Activated T-cell treated with anti-CD3 and anti-CD28 coated beads, Interleukin-2, amount 50 U/mL, for 1 hour (primary cell): ENCODE measurements at regions not wholly inside any gene's neighbourhood (a gene's known extent, or its start where the extent isn't known, plus 50 kb on each side); places are given as distances from the start of the nearest gene placed in this dataset.

Experiments
- DNase-seq: peaks from one replicate; pipeline ENCODE4 v3.0.0-alpha.2; 2020

DNA sequence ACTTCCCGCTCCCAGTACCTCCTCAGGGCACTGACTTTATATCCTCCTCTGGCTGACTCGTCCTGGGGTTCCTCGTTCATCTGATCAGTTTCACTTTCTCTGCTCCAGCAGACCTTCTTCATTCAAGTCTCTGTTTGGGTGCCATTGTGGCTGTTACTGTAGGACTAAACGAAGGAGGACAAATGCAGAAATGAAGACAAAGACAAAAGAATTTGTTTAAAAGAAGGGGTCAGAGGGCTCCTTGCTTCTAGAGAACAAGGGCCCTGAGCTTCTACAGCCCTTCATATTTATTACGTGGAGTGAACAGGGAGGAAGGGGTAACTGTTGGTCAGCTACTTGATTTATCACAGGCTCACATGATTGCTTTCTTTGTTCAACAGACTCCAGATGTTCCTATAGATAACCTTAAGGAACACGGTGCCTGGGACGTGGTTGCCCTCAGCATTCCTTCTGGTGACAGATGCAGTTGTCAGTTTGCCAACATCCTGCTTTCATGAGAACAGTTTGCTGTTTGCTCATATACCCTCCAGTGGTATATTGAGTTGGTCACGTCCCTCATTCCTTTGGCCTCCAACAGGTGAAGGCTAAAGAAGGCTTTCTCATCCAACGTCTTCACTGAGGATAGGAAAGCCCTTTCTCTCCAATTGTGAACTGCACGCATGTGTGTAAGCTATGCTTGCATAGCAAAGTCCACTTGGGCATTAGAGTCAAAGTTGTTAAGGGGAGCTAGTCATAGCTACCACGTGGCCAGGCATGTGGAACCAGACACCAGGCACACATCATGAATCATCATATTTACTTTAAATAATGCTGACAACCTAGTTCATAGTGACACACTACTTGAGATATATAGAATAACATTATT is 69.1 kb upstream of the BTN3A2 start:
- no peak for DNase-seq

DNA sequence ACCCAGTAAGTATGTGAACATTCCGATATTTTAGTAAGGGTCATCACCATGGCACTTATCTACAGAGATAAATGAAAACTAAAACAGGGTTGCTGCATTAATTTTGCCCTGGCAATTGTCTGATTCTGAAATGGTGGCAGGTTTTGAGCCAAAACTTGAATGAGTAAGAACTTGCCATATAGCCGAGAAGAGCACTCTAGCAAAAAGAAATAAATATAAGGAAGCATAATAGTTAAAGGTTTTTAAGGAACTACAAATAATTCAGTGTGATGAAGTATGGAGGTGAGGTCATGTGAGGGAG is 68.5 kb upstream of the BTN3A2 start:
- no peak for DNase-seq

DNA sequence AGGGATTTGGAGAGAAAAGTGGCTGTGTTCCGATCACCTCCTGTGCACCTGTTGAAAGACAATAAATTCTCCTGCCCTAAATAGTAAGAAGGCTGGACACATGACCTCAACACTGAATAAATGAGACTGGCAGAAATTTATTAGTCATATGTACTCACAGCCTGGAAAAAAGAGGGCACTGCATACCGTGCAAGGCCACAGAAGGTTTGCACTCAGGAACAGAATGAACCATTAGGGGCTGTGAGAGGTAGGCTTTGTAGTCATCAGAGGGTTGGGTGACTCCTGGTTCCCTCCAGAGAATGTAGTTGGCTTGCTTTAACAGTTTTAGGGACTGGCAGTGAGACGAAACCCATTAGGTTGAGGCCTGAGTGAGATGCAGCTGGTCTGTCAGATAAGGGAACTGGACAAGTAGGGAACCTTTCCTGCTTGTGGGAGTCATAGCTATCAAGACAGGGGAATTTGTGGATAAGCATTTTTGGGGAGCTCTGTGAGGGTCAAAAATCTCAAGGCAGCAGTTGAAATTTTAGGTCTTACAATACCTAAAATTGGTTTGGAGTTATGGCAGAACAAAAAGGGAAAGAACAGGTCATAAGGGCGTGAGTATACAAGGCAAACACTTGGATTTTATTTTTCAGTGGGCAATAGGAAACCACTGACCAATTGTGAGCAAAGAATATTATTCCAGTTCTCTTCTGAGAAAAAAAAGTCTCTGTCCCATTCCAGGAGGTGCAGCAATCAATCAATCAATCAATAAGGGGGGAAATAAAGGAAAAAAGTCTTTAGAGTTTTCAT is 67.9 kb upstream of the BTN3A2 start:
- DNase-seq, result no peak

DNA sequence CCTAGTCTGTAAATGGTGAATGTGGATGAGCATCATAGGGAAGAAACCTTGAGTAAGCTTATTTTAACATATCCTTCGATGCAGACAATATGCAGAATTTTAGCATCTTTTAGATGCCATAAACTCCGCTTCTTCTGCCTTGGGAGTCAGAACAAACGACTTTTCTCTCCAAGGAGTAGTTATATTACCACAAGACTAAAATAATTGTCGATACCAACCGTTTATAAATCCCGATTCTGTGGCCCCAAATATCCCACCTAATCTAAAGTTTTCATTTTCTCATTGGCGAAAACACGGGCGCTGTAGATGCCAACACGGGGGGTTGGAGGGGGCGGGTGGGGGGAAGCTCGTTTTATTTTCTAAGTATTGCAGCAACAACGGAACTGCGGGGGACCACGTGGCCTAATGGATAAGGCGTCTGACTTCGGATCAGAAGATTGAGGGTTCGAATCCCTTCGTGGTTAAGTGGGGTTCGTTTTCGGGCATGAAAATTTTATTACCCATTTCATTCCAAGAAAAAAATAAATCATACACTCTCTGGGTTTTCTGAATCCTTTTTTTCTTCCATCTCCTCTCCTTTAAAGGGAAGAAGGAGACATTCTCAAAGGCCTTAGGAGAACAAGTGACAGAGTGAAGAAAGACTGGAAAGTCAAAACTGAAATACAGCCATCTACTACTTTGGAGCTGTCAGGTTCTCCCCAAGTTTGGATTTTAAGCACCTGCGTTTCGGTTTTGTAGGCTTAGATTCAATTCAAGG is 65.5 kb upstream of the BTN3A2 start:
- no peak for DNase-seq

DNA sequence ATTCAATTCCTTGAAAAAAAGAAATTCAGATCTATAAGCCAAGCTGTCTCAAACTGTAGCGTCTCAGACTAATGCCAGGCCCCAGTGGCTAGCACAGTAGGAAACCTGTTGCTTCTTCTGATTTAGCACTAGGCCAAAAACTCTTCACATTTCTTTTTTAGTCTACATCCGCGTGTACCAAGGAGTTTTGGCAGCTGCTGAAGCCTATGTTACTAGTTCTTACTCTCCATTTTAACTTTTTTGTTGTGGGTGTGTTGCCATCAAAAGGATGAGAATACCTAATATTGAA is 65.0 kb upstream of the BTN3A2 start:
- no peak for DNase-seq

DNA sequence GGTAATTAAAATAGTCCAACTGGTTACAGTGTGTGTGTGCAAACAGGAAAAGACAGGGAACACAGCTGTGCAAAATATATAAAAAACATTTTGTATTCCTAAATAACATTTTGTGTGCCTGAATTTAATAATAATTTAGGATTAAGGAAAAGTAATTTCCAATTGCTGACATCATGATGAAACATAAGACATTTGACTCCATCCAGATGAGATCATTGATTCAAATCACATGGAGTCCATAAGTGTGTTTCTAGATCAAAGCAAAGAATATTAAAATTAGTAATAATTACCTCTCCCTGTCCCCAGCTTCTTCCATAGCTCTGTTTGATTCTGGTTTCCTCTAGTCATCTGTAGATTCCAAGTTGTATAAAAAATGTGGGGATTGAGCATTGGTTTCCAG is 64.6 kb upstream of the BTN3A2 start:
- DNase-seq, result no peak

DNA sequence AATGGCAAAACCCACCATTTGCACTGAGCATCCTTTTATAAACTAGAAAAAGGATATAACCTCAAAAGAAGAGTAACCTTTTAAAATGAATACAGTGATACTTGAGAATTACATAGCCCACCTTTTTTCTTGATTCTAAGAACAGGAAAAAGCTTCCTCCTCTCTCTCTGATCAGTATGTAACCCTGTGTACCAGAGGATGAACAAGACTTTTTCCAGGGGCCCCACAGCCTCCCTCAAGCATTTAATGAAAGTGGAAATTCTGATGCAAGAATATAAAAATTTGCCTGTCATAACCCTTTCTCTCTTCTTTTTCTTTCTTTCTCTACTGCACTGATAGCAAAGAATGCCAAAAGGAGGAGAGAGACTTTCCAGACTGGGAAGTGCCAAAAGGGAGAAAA is 64.2 kb upstream of the BTN3A2 start:
- no peak for DNase-seq

DNA sequence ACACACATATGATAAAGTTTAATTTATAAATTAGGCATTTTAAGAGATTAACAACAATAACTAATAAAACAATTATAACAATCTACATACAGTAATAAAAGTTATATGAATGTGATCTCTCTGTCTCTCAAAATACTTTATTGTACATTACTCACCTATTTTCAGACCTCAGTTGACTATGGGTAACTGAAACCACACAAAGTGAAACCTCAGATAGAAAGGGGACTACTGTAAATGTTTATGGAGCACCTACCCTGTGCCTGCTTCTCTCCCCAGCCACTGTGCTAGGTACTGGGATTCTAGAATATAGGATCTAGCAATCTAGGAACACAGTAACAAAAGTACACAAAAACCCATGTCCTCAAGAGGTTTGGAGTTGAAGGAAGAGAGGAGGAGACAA is 63.4 kb upstream of the BTN3A2 start:
- DNase-seq, result no peak

DNA sequence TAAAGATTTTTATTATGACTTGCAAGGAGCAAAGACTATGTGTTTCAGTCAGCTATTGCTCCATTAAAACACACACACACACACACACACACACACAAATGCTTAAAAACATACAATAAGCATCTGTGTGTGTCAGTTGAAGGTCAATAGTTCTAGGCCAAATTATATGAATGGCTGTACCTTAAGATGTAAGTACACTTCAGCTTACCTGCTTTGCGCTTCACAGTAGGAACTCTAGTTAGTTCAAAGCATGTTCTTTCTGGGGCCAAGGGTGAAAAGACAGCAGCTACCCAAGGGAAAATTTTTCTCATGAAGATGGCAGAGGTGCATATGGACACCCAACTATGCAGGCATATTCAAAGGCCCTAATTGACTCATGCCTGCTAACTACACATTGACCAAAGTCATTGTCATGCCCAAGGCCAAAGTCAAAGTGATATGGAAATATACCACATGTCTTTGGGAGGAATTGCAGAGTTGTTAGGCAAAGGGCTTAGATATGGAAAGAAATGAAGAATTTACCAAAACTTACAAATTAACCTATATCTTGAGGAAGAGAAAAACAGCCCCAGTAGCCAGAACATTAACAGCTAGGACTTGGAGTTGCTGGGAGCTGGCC is 61.9 kb upstream of the BTN3A2 start:
- DNase-seq, result no peak

DNA sequence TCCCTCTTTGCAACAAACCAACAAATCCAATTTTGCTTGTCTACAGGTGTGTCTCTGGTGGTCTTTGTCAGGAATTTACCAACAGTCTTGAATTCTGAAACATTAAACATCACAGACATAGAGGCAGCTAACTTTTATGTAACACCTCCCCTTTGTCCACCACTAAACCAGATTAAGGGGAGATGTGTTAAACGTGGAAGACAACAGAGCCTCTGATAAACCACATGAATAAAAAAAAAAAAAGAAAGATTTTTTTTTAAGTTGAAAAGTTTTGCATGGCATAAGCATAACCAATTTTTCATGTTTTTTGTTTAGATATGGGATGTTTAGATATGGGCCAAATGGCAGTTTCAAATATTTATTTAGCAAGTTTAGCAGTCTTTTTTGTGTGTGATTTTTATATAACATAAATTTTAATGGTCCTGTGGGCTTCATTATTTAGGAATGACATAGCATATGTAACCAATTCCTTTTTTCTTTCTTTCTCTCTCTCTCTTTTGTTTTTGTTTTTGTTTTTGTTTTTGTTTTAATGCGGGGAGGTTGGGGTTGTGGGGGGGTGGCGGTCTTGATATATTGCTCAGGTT is 60.7 kb upstream of the BTN3A2 start:
- no peak for DNase-seq

DNA sequence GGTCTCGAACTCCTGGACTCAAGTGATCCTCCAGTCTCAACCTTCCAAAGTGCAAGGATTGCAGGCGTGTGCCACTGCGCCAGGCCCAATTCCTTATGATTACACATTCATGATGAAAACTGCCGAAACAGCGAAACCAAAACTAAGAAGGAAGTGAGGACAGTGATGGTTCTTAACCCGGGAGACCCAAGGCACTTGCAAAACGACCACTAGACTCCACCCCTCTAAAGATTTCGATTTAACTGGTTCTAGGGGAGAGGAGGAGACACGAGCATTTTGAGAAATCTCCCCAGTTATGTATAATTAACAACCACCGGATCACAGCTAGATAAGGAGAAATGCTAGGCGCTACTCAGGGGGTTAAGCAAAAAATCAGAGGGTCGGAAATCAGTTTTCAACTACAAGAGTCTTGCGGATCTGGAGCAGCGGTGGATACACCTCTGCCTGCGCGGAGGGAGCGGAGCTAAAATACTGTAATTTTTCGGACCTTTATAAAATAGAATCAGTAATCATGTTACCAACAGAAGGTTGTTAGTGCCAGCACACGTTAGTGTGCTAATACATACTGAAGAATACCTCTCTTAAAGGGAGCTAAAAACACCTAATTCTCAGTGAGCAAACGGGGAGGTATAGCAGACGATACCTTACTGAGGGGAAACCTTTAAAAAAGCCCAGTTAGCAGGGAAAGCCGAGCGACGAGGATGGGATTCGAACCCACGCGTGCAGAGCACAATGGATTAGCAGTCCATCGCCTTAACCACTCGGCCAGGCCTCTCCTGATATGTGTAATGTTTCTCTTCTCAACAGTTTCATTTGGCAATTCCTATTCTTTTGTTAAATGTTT is 60.0 kb upstream of the BTN3A2 start:
- DNase-seq, result peak; percentile 62

DNA sequence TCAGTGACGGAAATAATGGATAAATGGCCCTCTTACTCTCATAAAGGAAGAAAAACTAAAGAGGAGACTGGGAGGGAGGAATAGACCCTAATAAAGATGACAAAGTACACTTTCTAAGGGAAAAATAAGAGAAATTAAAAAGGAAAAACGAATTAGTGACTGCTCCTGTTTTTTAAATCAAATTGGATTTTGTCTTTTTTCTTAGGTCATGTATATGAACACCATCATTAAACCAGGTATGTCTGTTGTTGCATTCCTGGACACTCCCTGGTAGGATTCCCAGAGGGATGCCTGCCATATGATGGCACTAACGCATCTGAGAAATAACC is 59.4 kb upstream of the BTN3A2 start:
- DNase-seq, result no peak

DNA sequence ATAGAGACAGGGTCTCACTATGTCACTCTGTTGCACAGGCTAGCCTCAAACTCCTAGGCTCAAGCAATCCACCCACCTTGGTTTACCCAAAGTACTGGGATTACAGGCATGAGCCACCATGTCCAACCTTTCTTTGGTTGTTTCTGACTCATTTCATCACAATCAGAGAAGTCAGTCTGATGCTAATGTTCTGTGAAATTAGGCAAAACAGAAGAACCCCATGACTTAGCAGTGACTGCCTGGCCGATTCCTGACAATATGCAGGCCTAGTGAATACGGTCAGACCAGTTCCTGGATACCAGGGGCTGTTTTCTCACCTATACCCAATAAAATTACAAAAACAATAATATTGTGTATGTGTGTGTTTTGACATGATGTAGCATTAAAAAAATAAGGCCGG is 58.8 kb upstream of the BTN3A2 start:
- no peak for DNase-seq

DNA sequence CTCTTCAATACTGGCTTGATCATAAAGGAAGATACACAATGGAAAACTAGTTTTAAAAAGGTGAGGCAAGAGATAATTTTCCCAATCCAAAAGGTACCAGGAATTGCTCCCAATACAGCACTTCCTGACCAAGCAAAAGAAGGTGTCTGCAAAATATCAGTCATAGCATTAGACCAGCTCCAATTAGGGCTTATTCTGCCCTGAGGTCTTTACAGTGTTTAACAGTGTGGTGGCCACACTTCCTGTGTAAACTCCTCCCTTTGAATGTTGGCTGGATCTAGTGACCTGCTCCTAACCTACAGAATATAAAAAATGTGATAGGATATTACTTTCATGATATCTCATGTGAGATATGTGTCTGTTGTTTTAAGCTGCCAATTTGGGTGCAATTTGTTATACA is 57.1 kb upstream of the BTN3A2 start:
- no peak for DNase-seq

DNA sequence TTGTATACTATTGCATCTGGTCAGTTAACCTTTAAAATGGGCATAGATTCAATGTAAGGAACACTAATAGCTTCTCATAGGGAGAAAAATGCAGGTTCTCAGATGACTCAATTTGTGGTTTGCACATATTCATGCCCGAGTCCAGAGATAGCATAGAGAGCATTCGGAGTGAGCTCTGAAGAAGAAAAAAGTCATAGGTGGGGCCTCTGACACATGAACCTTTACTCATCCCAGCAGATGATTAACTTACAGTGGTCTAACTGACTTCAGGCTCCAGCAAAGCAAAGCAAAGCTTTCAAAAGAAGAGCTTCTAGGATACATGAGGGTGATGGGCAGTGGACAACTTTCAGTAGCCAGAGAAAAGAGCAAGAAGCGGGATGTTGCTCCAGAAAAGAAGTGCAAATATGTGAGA is 55.3 kb upstream of the BTN3A2 start:
- no peak for DNase-seq

DNA sequence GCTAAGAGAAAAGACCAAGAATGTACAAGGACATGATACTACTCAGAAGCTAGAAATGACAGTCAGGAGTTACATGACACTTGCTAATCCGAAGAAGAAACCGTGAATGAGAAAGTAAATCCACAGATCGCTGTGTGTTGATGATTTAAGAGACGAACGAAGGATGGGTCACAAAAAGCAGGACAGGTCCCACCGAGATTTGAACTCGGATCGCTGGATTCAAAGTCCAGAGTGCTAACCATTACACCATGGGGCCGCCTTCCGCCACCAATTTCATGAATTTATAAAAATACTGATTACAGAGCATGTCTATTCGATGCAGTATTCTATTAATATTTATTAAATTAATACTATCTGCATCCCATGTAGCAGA is 54.0 kb upstream of the BTN3A2 start:
- DNase-seq, result peak; percentile 26

DNA sequence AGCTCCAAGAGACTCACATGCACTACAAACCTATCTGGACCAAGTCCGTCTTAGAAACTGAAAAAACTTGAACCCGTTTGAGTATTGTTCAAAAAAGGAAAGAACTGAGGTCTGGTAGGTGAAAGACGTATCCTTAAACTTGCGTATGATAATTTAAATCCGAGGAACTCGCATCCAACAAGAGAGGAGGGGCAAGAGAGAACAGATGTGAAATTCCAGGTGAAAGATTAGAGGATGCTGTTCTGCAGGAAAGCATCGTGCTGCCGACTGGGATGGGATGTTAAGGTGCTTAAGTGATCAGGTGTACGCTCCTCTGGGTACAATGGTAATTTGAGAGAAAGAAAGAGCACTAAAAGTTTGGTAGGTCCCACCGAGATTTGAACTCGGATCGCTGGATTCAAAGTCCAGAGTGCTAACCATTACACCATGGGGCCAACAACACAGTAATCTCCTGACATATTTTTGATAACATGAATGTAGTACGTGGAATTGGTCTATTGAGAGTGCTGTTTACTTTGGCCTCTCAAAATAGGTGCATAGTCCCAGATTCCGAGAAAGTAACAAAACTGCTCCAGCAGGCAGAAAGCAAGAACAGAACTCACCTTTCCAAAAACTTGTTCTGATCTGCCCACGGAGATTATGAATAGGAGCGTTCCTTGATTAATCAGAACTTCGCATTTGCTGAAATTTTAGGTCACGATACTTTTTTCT is 53.5 kb upstream of the BTN3A2 start:
- DNase-seq, result peak; percentile 57

DNA sequence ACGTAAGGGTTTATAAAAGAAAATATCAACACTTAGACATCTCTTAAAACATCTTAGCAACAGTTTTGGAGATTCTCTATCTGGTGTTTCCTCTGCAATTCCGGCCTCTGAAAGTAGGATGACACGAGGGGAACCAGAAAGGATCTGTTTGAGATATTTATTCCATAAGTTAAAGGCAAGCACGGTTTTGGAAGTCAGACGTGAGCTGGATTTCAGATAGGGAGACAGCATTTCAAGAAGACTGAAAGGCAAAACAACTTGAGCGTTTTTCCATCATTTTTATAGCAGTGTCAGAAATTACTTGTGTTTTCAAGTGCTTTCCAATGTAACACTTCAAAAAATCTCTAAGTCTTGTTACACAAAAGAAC is 52.9 kb upstream of the BTN3A2 start:
- no peak for DNase-seq

DNA sequence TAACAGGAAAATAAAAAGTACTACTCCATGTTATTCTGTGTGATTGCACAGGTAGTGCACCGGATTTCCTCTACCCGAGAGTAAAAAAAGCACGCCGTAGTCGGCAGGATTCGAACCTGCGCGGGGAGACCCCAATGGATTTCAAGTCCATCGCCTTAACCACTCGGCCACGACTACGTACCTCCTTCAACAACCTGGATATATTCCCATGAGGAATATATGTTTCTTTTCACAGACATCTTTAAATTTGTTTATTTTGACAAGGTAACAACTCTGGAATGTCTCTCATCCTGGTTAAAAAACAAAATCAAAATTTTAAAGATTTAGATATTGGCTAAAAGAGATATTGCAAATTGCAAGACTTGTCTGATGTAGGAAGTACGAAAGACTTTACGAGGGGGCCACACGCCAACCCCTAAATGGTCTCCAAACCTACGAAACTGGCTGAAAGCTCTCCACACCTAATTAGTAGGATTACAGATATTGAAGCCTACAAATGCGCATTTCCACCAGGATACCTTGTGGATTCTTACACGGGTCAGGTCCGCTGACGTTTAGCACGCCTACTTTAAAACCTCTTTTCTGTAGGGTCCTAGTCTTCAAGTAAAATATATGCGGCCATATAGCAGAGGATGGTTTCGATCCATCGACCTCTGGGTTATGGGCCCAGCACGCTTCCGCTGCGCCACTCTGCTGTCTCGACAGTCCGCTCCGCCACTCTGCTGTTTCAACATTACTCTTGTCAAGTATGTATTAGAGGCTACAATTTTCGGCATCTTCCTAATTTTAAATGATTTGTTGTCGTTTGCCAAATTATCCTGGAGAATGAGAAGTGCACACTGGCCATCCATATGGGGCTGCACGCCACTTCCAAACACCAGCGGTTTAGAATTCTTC is 52.2 kb upstream of the BTN3A2 start:
- DNase-seq, result peak; percentile 83
